Left ventricle myocardium inferior (tissue), 1 donor: ENCODE measurements at regions not wholly inside any gene's neighbourhood (a gene's known extent, or its start where the extent isn't known, plus 50 kb on each side); places are given as distances from the start of the nearest gene placed in this dataset.

Source experiments
- DNase-seq: peaks from one replicate; pipeline ENCODE4 v3.0.0-alpha.2; 2020
- H3K27ac ChIP-seq: fragments of 200-600 bp; replicated peaks from 2 replicates; pipeline ENCODE4 v1.8.0; 2021
- H3K27me3 ChIP-seq: fragments of 200-600 bp; 2 replicates; pipeline ENCODE4 v1.8.0; 2021; ENCODE audit warnings: low read depth
- H3K36me3 ChIP-seq: fragments of 200-600 bp; 2 replicates; pipeline ENCODE4 v1.8.0; 2021
- H3K4me1 ChIP-seq: fragments of 200-600 bp; 2 replicates; pipeline ENCODE4 v1.8.0; 2021
- H3K4me3 ChIP-seq: fragments of 200-600 bp; 2 replicates; pipeline ENCODE4 v1.8.0; 2021; ENCODE audit warnings: mild to moderate bottlenecking, moderate library complexity
- H3K9me3 ChIP-seq: fragments of 200-600 bp; replicated peaks from 2 replicates; pipeline ENCODE4 v1.8.0; 2021
- intact Hi-C: fragments of 100-400 bp; cut with micrococcal nuclease; formaldehyde crosslinking; loops from one replicate; pipeline ENCODE4 v1.11.0; 2022
- TF ChIP-seq, protein P1 (sequence below): fragments of 200-600 bp; IDR thresholded peaks from 2 replicates; pipeline ENCODE4 v1.8.0; 2021; ENCODE audit warnings: antibody characterized with exemption, mild to moderate bottlenecking, borderline replicate concordance
- donor health status: DM: no; HTN: yes; CAD: no; lungs with severe emphysema.

DNA sequence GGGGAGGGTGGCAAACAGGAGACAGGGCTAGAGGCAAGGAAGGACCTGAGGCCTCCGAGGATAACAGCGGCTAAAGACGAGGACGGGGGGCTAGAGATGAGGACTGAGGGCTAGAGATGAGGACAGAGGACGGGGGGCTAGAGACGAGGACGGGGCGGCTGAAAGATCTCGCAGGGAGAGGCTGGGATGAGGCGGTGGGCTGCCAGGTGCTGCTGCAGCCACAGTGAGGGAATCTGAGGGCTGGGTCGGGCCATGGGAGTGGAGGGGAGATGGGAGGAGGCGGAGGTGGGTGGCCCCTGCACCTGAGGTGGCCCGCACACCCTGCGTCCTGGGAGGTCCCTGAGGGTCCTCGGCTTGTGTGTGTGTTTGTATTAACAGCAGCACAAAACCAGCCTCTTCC is 350.2 kb upstream of the SALL3 start:
- H3K4me1 ChIP-seq: no peaks in the 10 kb centered on the region
- DNase-seq: no peak

DNA sequence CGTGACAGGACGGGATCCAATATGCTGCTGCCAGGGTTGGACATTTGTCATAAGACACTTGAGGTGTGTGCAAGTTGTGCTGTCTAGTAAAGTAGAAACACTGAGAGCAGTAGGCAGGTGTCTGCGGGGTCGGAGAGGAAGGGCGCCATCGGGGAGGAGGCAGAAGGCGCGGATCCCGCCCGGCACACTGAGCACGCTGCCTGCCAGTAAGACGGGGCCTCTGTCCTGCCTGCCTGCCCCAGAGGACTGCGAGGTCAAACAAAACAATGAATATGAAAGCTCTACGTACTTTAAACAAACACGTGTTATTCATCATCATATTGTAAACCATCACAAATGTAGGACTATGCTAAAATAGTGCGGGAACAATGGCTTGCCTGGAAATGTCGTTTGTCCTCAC is 349.3 kb upstream of the SALL3 start:
- intact Hi-C loops: no loop called here

More for the DNA sequence above, 350.2 kb upstream of the SALL3 start:
- no peaks in the 10 kb centered on the region for H3K36me3 ChIP-seq
- peaks cover 11% of the 10 kb centered on the region for H3K9me3 ChIP-seq
- H3K4me3 ChIP-seq: no peak overlapping the region
- H3K27me3 ChIP-seq: peaks cover 40% of the 10 kb centered on the region
- no peak overlapping the region for H3K27ac ChIP-seq
- intact Hi-C loops: no loop called here
- TF ChIP-seq, protein P1, sequence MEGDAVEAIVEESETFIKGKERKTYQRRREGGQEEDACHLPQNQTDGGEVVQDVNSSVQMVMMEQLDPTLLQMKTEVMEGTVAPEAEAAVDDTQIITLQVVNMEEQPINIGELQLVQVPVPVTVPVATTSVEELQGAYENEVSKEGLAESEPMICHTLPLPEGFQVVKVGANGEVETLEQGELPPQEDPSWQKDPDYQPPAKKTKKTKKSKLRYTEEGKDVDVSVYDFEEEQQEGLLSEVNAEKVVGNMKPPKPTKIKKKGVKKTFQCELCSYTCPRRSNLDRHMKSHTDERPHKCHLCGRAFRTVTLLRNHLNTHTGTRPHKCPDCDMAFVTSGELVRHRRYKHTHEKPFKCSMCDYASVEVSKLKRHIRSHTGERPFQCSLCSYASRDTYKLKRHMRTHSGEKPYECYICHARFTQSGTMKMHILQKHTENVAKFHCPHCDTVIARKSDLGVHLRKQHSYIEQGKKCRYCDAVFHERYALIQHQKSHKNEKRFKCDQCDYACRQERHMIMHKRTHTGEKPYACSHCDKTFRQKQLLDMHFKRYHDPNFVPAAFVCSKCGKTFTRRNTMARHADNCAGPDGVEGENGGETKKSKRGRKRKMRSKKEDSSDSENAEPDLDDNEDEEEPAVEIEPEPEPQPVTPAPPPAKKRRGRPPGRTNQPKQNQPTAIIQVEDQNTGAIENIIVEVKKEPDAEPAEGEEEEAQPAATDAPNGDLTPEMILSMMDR: no peak

DNA sequence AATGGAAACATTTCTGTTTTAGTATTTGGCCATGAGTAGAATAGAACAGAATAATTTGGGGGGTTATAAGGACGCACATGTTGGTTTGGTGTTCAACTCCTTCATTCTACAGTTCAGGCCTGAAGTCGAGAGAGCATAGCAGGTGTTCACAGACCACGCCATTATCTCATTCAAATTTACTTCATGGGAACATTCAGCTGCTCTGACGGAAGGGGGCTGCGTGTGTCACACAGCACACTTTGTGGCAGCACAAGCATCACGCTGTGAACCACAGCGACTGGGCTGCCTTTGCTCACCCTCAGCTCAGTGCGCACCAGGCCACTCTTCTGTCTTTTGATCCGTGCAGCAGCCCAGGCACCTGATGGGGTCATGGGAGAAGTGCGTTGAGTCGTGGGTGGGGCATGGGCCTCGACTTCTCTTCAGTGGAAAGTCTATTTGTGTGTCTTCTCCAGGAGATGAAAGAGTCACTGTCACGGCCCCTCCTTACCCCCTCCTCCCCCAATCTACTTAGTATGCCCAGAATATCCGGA is 348.6 kb upstream of the SALL3 start:
- intact Hi-C loops: no loop called here

More for the DNA sequence above, 349.3 kb upstream of the SALL3 start:
- Histone ChIP-seq H3K27ac (no peak overlapping the region), H3K27me3 (peaks cover 32% of the 10 kb centered on the region), H3K36me3 (no peaks in the 10 kb centered on the region), H3K9me3 (peaks cover 11% of the 10 kb centered on the region), H3K4me1 (no peaks in the 10 kb centered on the region), H3K4me3 (no peak overlapping the region)
- TF ChIP-seq, protein P1: no peak
- no peak for DNase-seq

DNA sequence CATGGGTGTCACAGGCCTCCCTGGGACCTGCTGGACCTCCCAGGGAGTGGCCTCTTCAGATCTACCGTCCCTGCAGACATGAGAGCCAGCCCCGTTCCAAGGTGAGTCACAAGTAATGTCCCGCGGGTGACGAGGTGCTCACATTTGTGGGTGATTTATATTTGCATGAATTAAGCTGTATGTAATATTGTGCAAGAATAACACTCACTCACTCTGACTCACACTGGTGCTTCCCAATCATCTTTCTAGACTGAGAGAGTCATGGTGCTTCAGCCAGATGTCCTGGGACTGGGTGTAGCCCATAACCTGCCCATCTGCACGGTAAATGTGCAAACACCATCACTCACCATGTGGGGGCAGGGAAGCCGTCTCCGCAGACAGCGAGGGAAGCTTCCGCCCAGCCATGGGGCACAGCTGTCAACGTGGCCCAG is 347.5 kb upstream of the SALL3 start:
- TF ChIP-seq, protein P1: no peak
- H3K36me3 ChIP-seq: no peaks in the 10 kb centered on the region
- DNase-seq: no peak
- intact Hi-C loops: no loop called here
- H3K27me3 ChIP-seq: peaks cover 14% of the 10 kb centered on the region
- H3K4me3 ChIP-seq: no peak overlapping the region
- H3K27ac ChIP-seq: no peak overlapping the region
- no peaks in the 10 kb centered on the region for H3K4me1 ChIP-seq
- peaks cover 11% of the 10 kb centered on the region for H3K9me3 ChIP-seq

More for the DNA sequence above, 348.6 kb upstream of the SALL3 start:
- no peaks in the 10 kb centered on the region for H3K36me3 ChIP-seq
- no peak overlapping the region for H3K4me3 ChIP-seq
- peaks cover 25% of the 10 kb centered on the region for H3K27me3 ChIP-seq
- no peak overlapping the region for H3K27ac ChIP-seq
- TF ChIP-seq, protein P1: no peak
- DNase-seq: no peak
- H3K4me1 ChIP-seq: no peaks in the 10 kb centered on the region
- H3K9me3 ChIP-seq: peaks cover 11% of the 10 kb centered on the region

DNA sequence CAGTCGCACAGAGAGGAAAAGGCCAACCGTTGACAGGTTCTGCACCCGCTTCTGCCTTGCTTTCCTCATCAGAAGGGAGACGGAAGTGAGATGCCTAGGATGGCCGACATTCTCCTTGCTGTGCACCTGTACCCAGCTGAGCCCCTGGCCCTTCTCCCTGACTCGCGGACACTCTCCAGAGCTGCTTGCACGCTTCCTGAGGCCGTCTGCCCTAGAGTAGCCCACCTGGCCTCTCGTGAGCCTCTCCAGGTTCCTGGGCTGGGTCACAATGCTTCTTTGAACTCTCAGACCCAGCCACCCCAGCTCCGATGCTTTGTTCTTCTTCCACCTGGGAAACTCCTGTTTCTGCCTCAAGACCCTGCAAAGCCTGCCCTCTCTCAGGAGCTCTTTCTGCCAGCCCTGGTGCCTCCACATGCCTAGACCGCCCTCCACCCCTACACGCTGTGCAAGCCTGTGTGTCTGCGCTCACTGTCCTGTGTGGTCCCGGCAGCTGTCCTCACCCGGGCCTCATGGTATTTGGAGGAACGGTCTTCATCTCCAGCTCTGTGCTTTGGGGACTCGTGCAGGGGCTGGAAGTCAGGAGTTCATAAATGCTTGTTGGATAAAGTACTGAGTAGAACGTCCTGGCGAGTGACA is 345.4 kb upstream of the SALL3 start:
- H3K4me1 ChIP-seq: no peaks in the 10 kb centered on the region
- H3K9me3 ChIP-seq: peaks cover 11% of the 10 kb centered on the region
- H3K4me3 ChIP-seq: no peak overlapping the region
- intact Hi-C loops: no loop called here
- no peak overlapping the region for H3K27ac ChIP-seq
- H3K36me3 ChIP-seq: no peaks in the 10 kb centered on the region
- peaks cover 9% of the 10 kb centered on the region for H3K27me3 ChIP-seq
- no peak for DNase-seq
- TF ChIP-seq, protein P1: no peak
